GM21786 (cell line): ENCODE measurements at regions not wholly inside any gene's neighbourhood (a gene's known extent, or its start where the extent isn't known, plus 50 kb on each side); places are given as distances from the start of the nearest gene placed in this dataset.

Experiments used
- ATAC-seq: cut with Tn5 transposase; IDR thresholded peaks from one replicate; pipeline ENCODE4 v1.9.1; 2021; ENCODE audit not compliant: unreplicated experiment

DNA sequence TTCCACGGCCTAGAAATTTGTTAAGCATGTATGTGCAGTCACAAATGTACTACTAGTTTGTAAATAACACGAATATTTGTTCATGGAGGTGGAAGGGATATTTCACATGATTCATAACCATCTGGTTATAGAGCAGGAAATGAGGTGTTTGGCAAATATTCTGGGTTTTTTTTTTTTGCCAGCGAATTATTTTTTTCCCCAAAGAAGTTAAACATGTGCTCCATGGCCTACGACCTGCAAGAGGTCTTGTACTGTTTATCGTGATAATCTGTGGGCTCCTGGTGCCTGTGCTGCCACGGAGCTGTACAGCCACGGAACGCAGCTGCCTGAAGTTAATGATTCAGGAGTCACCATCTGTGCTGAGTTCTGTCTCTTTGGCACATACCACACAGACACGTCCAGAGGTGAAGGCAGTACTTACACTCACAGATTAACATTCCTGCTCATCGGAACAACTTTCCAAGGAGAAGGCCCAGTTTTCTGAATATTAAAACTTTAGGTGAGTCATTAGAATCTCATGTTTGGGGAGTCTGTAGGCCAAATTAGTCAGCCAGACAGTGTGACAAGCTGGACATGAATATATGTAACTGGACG is 156.3 kb downstream of the TMX1 start:
- no peak for ATAC-seq

DNA sequence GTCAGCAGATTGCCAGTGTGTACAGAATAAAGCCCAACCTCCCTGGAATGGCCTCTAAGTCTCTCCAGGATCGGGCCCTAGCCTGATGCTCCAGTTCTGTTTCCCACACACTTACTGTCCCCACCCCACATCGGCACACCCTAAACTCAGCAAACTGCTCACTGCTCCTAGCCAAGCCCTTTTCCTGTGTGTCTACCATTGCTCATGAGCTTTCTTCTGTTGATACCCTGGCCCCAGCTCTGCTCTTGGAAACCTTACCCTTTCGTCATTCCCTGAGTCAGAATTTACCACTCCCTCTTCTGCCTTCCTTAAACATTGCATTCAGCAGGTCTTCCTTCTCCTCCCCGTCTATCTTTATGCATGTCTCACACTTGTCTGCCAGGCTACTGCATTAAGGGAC is 158.9 kb downstream of the TMX1 start:
- ATAC-seq = no peak

GRCh38 chr14:51400139-51400538 is 160.1 kb downstream of the TMX1 start:
- no peak for ATAC-seq

DNA sequence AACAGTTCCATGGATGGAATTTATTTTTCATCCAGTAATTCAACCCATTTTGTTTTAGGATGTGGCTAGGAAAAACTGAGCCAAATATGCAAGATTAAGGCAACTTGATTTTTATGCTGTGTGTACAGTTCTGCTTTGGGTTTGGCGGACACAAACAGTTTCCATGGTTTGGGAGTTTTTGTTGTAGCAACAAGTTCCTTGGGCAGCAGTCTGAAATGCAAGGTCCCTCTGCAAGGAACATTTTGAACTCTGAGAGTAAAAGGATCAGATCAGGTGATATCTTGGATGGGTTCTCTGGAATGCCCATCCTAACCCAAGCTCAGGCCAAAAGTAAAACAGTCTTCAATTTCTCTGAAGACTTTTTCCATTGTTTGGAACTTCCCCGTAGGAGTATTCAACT is 161.2 kb downstream of the TMX1 start:
- ATAC-seq = no peak

DNA sequence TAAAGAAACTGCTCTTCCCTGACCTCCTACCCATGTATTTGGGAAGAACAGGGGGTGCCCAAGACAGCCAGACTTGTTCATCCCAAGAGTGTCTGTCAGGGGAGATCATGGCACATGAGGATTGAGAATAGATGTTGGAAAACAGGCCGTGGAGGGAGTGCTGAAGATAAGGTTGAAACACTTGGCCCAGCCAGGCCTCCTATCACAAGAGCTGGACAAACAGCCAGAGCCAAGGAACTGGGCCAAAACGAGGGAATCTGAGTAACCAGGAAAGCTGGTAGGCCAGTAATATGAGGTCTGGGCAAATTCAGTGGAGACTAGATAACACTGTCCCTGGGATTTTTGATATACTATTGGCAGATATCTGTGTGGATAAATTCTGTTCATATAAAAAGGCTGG is 161.7 kb downstream of the TMX1 start:
- ATAC-seq = no peak

- no peak for ATAC-seq
Observed at GRCh38 chr14:51410897-51411296, 170.8 kb downstream of the TMX1 start.

DNA sequence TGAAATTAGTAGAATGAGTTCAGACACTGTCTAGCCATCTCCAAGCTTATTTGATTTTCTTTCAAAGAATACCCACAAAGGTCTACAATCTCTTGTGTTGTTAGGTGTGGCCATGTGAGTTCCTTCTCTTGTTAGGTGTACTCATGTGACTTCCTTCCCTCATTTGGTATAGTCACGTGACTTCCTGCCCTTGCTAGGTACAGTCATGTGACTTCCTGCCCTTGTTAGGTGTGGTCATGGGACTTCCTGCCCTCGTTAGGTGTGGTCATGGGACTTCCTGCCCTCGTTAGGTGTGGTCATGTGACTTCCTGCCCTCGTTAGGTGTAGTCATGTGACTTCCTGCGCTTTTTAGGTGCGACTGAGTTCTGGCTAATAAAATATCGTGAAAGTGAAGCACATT is 179.6 kb downstream of the TMX1 start:
- ATAC-seq = no peak

GRCh38 chr14:51422704-51423103 is 182.7 kb downstream of the TMX1 start:
- no peak for ATAC-seq

DNA sequence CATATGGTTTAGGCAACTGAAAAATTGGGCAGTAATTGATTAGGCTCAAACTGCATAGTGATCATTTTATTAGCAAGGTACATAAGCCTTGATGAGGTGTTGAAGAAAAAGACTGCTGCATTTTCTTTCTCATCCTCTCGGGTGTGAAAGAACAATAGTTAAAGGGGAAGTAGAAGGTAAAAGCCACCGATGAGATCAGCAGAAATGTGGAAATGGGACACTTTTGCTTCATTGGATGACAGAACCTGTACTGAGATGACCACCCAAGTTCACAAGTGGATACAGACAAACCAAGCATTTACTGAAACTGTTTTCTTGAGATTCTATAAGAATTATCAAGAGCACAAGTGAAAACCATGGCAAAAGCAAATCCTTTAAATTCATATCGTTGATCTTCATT is 184.0 kb downstream of the TMX1 start:
- ATAC-seq = no peak

- no peak for ATAC-seq
Observed at GRCh38 chr14:51424561-51425251, 184.7 kb downstream of the TMX1 start.

- no peak for ATAC-seq
Observed at GRCh38 chr14:51428981-51429380, 188.9 kb downstream of the TMX1 start.

GRCh38 chr14:51430079-51430478 is 190.0 kb downstream of the TMX1 start:
- no peak for ATAC-seq

DNA sequence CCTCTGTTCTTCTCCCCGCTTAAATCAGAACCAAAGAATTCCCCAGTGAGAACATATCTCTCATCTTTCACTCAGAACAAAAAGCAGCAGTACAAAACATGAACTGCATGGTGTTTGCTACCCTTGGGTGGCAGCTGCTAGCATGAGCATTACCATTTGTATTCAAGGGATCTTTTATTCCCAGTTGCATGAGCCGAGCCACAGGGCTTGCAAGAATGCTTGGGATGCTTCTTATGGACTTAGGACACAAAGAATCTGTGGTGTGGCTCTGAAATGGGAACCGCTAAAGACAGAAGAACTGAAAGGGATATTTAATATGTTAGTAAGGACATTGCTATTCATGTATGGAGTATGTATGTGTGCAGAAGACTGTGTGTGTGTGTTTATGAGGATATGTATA is 190.6 kb downstream of the TMX1 start:
- no peak for ATAC-seq

GRCh38 chr14:51431033-51431709 is 191.1 kb downstream of the TMX1 start:
- ATAC-seq = peak; percentile 69

- no peak for ATAC-seq
Observed at GRCh38 chr14:51431741-51432140, 191.7 kb downstream of the TMX1 start.

- peak; percentile 36 for ATAC-seq
Observed at GRCh38 chr14:51432302-51432948, 192.4 kb downstream of the TMX1 start.

DNA sequence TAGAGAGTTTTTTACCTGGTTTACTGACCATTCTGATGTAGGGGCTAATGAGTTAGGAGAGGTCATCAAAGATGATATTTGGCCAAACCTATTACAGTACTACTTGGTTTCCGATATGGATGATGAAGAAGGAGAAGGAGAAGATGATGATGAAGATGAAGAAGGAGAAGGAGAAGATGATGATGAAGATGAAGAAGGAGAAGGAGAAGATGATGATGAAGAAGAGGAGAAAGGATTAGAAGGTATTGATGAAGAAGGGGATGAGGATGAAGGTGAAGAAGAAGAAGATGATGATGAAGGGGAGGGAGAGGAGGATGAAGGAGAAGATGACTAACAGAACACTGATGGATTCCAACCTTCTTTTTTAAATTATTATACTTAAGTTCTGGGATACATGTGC is 196.6 kb downstream of the TMX1 start:
- ATAC-seq = no peak

- ATAC-seq = no peak
Observed at GRCh38 chr14:51439896-51440295, 199.8 kb downstream of the TMX1 start.

DNA sequence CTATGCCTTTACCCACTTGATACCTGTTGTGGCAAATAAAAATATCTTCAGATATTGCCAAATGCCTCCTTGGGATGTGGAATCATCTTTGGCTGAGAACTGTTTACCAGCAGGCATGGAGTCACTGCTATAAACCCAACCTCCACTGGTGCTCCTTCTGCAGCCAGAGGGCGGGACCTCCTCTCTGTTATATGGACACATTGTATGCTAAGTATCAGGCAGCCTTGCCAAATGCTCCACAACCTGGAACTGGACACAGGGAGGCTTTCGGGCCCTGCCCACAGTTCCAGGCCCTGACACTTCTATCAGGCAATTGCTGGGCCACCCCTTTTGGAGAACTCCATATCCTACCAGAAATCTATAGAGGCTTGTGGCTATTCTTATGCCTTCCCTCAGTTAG is 201.0 kb downstream of the TMX1 start:
- ATAC-seq = no peak

GRCh38 chr14:51442513-51443175 is 202.6 kb downstream of the TMX1 start:
- no peak for ATAC-seq

- no peak for ATAC-seq
Observed at GRCh38 chr14:51443195-51444018, 203.4 kb downstream of the TMX1 start.
